ENCODE measurements at regions not wholly inside any gene's neighbourhood (a gene's known extent, or its start where the extent isn't known, plus 50 kb on each side); places are given as distances from the start of the nearest gene placed in this dataset.

- TF ChIP-seq POLR2A (IDR thresholded peaks at IDR 0.05) (no peak), CTCF (IDR thresholded peaks at IDR 0.05) (no peak)
Measured at GRCh38 chr9:85130764-85131163, 461.2 kb downstream of the NTRK2 start.
